Body of pancreas (tissue), 4 donors: ENCODE measurements at regions not wholly inside any gene's neighbourhood (a gene's known extent, or its start where the extent isn't known, plus 50 kb on each side); places are given as distances from the start of the nearest gene placed in this dataset.

Experiments
- ATAC-seq: fragments of 150-250 bp; one replicate; pipeline ENCODE4 v1.9.1; 2016
- DNase-seq, 4 donors: peaks; one replicate each; pipeline ENCODE4 v3.0.0-alpha.2; 2019
- H3K27ac ChIP-seq, 4 donors: fragments of 200-600 bp; sonication (generic); 1 replicate in 3 of 4; 2 replicates in 1 of 4; pipeline versions ENCODE4 v1.5.1 to v1.6.1; 2016 to 2019; ENCODE audit warnings: mild to moderate bottlenecking in 1 of 4, mixed read lengths in 1 of 4, moderate library complexity in 1 of 4
- H3K27me3 ChIP-seq, 2 donors: fragments of 200-600 bp; sonication (generic); one replicate each; pipeline ENCODE4 v1.6.0; 2016; ENCODE audit warnings: mild to moderate bottlenecking in 1 of 2
- H3K36me3 ChIP-seq, 2 donors: fragments of 200-600 bp; sonication (generic); replicated peaks in 1 of 2; 2 replicates each; pipeline ENCODE4 v1.5.1; 2016; ENCODE audit warnings: low read depth in 2 of 2; ENCODE audit not compliant: insufficient read depth in 1 of 2
- H3K4me1 ChIP-seq: fragments of 200-600 bp; sonication (generic); one replicate; pipeline ENCODE4 v1.6.0; 2016
- H3K4me3 ChIP-seq, 2 donors: fragments of 200-600 bp; sonication (generic); 1 replicate in 1 of 2; 2 replicates in 1 of 2; pipeline ENCODE4 v1.5.1; 2016 to 2019
- H3K9me3 ChIP-seq, 3 donors: fragments of 200-600 bp; sonication (generic); 1 replicate in 2 of 3; 2 replicates in 1 of 3; pipeline ENCODE4 v1.5.1; 2016
- POLR2A ChIP-seq, 3 donors: fragments of 450-650 bp; IDR thresholded peaks; one replicate each; pipeline ENCODE4 v1.6.1; 2016; ENCODE audit warnings: antibody characterized with exemption in 3 of 3, mild to moderate bottlenecking in 2 of 3
- WGBS, 2 donors: methylation state at CpG; one replicate each; pipeline ENCODE4 v1.1.5; 2017; 5-methylcytosine and 5-hydroxymethylcytosine counted together
- intact Hi-C: fragments of 100-400 bp; cut with DNase I; formaldehyde crosslinking; loops from one replicate; pipeline ENCODE4 v1.15.1; 2023
- TF ChIP-seq, protein P1 (sequence below), 7 experiments: fragments of 450-650 bp in 4 of 7; fragments of 200-600 bp in 3 of 7; sonication (generic) in 3 of 7; IDR thresholded peaks; one replicate each; pipeline ENCODE4 v1.5.1; 2016 to 2019; ENCODE audit warnings: antibody characterized with exemption in 7 of 7

DNA sequence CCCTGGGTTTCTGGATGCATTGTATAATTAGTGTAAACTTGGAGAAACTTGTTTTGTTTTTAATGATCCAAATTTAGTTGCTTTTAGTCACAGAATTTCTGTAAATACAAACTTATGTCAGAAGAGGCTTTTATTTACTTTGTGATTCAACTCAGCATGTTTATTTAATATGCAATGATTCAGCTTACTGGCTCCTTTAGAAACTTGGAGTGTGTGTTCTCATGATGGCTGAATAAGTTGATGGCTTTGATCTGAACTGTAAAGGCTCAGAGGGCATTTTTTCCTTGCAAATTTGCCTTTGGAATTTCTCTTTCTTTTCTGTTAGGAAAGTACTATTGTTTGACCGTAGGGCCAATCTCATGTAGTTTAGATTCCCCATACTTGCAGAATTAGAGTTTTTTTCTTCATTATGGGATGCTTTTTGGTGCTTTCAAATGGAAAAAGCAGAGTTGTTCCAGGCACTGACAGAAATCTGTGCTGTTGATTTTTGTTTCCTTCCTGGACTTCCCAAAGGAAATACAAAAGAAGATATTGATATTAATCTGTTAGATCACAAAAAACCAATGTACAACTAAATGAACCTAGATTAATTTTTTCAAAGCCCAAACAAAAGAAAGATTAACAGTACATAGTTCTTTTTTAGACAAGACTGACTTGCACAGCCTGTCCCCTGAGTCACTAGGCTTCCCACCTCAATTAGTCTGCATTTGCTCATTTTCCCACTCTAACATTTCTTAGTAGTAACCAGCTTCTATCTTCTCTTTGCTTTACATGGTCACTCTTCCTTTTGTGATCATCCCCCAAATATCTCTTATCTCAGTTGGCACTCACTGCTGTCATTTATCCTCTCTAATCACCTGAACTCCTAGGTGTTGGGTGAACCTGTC is 96.8 kb upstream of the AGR3 start:
- no peaks in the 10 kb centered on the region for H3K27me3 ChIP-seq
- H3K36me3 ChIP-seq = no peaks in the 10 kb centered on the region
- H3K27ac ChIP-seq = no peak overlapping the region
- 90 to 95% methylated on average over 1 of the region's 1 CpG for WGBS, 2 donors
- ATAC-seq = no peak
- intact Hi-C loops = no loop called here
- no peaks in the 10 kb centered on the region for H3K4me1 ChIP-seq
- no peak overlapping the region for H3K4me3 ChIP-seq
- no peaks in the 10 kb centered on the region for H3K9me3 ChIP-seq
- DNase-seq = no peak
- no peak for TF ChIP-seq POLR2A (IDR thresholded peaks at IDR 0.05)
- TF ChIP-seq, protein P1, sequence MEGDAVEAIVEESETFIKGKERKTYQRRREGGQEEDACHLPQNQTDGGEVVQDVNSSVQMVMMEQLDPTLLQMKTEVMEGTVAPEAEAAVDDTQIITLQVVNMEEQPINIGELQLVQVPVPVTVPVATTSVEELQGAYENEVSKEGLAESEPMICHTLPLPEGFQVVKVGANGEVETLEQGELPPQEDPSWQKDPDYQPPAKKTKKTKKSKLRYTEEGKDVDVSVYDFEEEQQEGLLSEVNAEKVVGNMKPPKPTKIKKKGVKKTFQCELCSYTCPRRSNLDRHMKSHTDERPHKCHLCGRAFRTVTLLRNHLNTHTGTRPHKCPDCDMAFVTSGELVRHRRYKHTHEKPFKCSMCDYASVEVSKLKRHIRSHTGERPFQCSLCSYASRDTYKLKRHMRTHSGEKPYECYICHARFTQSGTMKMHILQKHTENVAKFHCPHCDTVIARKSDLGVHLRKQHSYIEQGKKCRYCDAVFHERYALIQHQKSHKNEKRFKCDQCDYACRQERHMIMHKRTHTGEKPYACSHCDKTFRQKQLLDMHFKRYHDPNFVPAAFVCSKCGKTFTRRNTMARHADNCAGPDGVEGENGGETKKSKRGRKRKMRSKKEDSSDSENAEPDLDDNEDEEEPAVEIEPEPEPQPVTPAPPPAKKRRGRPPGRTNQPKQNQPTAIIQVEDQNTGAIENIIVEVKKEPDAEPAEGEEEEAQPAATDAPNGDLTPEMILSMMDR (IDR thresholded peaks at IDR 0.05) = no peak

DNA sequence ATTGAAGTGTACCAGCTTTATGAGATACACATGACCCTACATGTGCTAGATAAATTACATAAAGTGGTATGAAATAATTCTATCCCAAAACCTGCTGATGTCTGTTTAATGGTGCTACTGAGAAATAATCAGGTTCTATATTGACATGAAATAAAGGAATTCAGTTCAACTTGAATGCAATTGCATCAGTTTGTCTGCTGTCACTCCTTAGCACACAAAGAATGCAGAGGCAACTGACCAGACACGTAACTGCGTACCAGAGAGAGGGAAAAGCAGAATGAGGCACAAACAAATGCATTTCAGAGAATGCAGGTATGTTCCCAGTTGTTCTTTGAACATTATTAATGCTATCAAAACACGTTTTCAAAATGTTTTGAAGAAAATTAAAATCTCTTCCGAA is 98.8 kb upstream of the AGR3 start:
- intact Hi-C loops = loop anchor here (10.0 kb wide), 1 partner anchor 554 kb away; no protein-coding TSS in a partner anchor
- no peaks in the 10 kb centered on the region for H3K4me1 ChIP-seq
- WGBS, 2 donors = 78 to 80% methylated on average over 4 of the region's 4 CpGs
- no peak overlapping the region for H3K4me3 ChIP-seq
- H3K36me3 ChIP-seq = no peaks in the 10 kb centered on the region
- no peaks in the 10 kb centered on the region for H3K27me3 ChIP-seq
- no peak overlapping the region for H3K27ac ChIP-seq
- DNase-seq (no peak), ATAC-seq (no peak)
- no peak for TF ChIP-seq POLR2A (IDR thresholded peaks at IDR 0.05)
- TF ChIP-seq, protein P1 (IDR thresholded peaks at IDR 0.05) = no peak
- H3K9me3 ChIP-seq = no peaks in the 10 kb centered on the region

DNA sequence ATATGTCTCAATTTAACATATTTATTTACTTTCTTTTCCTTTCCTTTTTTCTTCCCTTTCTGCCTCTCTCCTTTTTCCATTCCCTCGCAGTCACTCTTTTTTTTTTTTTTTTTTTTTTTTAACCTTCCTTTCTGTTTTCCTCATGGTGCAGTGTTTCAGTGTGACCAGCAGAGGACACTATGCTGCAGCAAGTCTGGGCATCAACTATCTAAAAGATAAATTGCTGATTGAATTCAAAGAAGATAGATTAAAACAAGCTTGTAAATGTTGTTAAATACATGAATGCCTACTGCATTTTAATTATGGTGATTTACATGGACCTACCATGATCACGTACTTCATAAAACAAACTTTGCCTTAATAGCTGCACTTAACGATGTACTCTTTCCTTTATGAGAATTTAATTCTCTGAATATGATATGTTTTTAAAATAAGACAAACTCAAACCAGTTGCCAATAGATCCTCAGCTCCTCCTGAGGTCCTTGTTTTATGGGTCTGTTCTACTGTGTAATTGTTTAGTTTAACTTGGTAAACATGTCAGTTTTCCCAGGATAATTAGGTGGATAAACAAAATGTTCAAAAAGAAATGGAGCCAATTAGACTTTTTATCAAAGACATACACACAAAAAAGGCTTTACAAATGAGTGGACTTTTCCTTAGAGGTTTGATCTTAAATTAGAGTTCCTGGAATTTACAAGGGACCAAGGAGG is 101.0 kb upstream of the AGR3 start:
- DNase-seq (peak in 3 of 4 donors; percentile 35 to 43 (median 35)), ATAC-seq (no peak)
- H3K27me3 ChIP-seq = no peaks in the 10 kb centered on the region
- intact Hi-C loops = loop anchor here (10.0 kb wide), 1 partner anchor 552 kb away; no protein-coding TSS in a partner anchor
- H3K4me3 ChIP-seq = no peak overlapping the region
- no peak overlapping the region for H3K27ac ChIP-seq
- 21 to 26% methylated on average over 3 of the region's 3 CpGs for WGBS, 2 donors
- TF ChIP-seq POLR2A (IDR thresholded peaks at IDR 0.05) = no peak
- TF ChIP-seq, protein P1 (IDR thresholded peaks at IDR 0.05) = peak; percentile 58 to 98 (median 81)
- H3K36me3 ChIP-seq = no peaks in the 10 kb centered on the region
- H3K4me1 ChIP-seq = no peaks in the 10 kb centered on the region
- no peaks in the 10 kb centered on the region for H3K9me3 ChIP-seq

DNA sequence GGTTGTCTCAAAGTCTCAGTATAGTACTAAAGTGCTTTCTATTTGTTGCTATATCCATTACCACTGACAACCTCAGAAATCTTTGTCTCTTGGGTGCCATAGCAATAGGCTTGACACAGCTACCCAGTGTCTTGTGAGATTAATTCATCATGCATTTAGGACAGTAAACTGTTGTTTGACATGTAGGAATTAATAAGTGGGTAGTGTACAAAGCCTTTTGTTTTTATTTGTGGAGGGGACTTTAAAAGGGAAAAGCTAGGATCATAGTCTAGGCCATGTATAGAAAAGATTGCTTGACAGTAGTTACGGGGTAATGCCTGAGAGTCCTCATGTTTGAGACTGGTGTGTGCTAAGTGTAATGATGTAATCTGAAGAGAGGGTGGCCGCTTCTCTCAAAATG is 102.6 kb upstream of the AGR3 start:
- Histone ChIP-seq H3K36me3 (no peaks in the 10 kb centered on the region), H3K4me1 (peaks cover 1% of the 10 kb centered on the region), H3K9me3 (no peaks in the 10 kb centered on the region), H3K27me3 (no peaks in the 10 kb centered on the region), H3K4me3 (no peak overlapping the region), H3K27ac (no peak overlapping the region)
- ATAC-seq (no peak), DNase-seq (no peak)
- no peak for TF ChIP-seq POLR2A (IDR thresholded peaks at IDR 0.05)
- TF ChIP-seq, protein P1 (IDR thresholded peaks at IDR 0.05) = no peak
- 94 to 95% methylated on average over 2 of the region's 2 CpGs for WGBS, 2 donors
- intact Hi-C loops = loop anchor here (10.0 kb wide), 1 partner anchor 550 kb away; no protein-coding TSS in a partner anchor
